ENCODE measurements at regions not wholly inside any gene's neighbourhood (a gene's known extent, or its start where the extent isn't known, plus 50 kb on each side); places are given as distances from the start of the nearest gene placed in this dataset.

DNA sequence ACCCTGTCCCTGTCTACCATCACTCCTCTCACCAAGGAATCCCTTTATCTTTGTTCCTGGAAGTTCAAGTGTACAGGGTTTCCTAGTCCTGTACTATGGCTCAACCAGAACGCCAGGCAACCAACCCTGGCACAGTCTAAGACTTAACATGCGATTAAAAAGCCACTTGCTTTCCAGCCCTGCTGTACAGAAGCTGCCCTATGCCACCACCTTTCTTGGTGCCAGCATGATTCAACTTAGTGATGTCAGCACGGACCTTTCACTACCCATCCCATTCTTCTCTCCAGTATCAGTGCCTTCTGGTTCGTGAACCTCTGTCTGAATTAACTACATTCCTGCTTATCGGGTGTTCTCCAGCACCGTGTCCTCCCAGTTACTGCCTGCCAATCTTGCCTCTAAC lies 151.1 kb downstream of the KLF12 start:
- ATAC-seq, result no peak
- intact Hi-C loops (cut with DNase I, micrococcal nuclease), result no loop called here

DNA sequence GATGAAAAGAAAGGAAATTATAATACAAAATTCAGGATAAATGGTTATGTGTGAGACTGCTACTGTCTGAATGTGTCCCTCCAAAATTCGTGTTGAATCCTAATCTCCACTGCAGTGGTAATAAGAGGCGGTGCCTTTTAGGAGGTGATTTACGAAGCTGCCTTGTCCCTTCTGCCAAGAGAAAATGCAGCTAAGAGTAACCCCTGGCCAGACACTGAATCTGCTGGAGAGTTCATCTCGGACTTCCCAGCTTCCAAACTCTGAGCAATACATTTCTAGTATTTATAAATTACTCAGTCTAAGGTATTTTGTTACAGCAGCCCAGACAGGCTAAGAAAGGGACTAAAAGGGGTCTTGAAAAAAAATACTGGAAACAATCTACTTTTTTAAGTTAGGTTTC lies 152.6 kb downstream of the KLF12 start:
- no peak for ATAC-seq
- DNase-seq, result no peak
- intact Hi-C loops (cut with DNase I, micrococcal nuclease), result no loop called here

More for the DNA sequence above, 151.1 kb downstream of the KLF12 start:
- DNase-seq, result no peak

DNA sequence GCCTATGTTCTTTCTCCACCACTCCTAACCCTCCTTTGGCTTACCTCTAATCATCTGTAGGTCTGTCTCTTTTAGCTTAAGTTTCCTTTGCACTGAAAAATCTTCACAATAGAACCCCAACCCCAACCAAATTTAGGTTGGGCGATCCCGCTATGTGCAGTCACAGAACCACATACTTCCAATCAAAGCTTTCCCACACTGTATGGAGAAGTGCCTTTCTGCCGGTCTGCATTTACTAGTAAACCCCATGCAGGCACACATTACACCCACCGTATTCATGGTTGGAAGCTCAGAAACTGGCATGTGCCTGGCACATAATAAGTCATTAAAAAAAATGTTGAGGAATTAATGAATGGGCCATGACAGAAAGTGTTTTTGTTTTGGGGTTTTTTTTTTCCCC lies 158.4 kb downstream of the KLF12 start:
- intact Hi-C loops (cut with DNase I, micrococcal nuclease), result no loop called here
- DNase-seq (no peak), ATAC-seq (no peak)

DNA sequence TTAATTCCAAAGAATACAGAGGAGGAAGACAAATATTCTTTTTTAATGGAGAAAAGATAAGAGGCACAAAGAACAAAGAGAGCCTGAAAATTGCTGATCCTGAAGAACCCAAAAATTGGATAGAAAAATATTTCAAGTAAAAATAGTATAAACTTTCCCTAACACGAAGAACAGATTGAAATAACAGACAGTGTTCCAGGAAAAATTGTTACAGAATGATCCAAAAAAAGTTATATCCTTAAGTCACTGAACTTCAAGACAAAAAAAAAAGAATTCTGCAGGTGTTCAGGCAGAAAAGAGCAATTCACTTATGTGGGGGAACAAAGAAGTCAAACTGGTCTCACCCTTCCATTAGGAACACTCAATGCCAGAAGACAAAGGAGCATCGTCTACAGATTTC lies 160.2 kb downstream of the KLF12 start:
- ATAC-seq, result no peak
- intact Hi-C loops (cut with DNase I, micrococcal nuclease), result no loop called here
- DNase-seq, result no peak

DNA sequence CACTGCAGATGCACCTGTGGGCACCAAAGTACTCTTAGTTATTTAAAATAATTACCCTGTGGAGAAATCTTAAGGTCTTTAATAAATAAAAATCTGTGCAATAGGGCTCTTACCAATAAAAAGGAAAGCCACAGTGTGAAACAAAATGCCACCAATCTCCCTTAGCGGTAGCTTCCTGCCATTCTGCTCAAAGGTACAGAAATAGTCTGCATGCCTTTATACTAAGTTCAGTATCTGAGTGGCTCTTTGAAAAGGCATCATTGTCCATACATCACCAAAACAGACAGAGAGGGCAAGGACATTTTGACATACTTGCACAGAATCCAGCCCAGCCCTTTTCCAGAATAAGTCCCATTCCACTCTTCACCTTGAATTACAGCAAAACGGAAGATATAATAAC lies 161.0 kb downstream of the KLF12 start:
- intact Hi-C loops (cut with DNase I, micrococcal nuclease), result no loop called here
- ATAC-seq (no peak), DNase-seq (no peak)

DNA sequence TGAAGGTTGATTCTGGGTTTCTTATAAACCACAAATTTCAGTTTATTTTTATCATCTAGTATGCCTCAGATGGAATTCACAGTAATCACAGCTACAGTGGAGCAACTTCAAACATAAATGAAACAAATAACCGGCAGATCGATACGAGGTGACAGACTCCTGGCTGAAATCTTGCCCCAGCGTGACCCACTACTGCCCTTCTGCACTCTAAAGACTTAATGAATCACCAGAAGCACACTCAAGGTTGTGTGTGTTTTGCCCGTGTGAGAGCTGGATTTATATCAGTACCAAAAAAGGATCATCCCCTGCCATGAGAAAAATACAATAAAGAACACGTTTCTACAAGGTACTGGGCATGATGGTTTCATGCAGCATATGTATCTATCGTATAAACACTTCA lies 161.7 kb downstream of the KLF12 start:
- DNase-seq (no peak), ATAC-seq (no peak)
- intact Hi-C loops (cut with DNase I, micrococcal nuclease), result no loop called here

DNA sequence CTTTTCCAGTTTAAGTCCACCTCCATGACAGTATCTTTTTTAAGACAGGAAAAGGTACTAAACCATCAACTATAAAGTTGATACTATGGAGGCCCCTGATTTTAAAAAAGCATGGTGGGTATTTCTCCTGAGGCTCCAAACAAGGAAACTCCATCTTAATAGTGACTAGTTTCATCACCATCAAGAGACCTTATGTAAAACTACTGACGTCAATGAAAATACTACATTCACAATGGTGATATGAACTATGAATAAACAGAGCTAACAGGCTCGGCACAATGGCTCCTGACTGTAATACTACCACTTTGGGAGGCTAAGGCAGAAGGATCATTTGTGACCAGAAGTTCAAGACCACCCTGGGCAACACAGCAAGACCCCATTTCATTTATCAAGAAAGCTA lies 162.7 kb downstream of the KLF12 start:
- DNase-seq (no peak), ATAC-seq (no peak)

DNA sequence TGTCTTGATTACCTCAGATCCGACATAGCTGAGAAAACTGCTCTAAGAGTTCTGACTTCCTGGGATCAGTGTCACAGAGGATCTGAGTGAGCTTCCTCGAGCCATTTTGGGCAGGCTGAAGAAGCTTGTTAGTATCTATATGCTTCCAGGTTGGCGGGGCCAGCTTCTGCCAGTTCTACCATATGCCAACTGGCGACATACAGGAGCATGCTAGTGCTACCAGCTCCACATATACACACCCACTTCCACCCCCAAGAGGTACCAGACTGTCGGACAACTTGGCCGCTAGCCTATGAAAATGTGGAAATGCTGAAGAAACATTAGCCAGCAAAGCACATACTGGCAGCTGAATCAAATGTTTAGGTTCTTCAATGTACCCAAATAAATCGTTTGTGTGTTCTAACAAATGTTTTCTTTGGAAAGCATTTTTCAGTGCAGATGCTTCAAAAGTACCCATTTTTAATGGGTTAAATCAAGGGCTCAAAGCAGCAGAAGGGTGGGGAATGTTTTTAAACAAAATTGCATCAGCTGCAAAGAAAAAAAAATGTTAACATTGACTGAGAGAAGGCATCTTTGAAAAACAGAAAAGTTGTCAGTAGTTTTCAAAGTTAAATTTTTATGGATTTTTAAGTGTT lies 163.7 kb downstream of the KLF12 start:
- DNase-seq (no peak), ATAC-seq (no peak)
- intact Hi-C loops (cut with DNase I, micrococcal nuclease), result no loop called here

More for the DNA sequence above, 162.7 kb downstream of the KLF12 start:
- intact Hi-C loops (cut with DNase I, micrococcal nuclease), result no loop called here

DNA sequence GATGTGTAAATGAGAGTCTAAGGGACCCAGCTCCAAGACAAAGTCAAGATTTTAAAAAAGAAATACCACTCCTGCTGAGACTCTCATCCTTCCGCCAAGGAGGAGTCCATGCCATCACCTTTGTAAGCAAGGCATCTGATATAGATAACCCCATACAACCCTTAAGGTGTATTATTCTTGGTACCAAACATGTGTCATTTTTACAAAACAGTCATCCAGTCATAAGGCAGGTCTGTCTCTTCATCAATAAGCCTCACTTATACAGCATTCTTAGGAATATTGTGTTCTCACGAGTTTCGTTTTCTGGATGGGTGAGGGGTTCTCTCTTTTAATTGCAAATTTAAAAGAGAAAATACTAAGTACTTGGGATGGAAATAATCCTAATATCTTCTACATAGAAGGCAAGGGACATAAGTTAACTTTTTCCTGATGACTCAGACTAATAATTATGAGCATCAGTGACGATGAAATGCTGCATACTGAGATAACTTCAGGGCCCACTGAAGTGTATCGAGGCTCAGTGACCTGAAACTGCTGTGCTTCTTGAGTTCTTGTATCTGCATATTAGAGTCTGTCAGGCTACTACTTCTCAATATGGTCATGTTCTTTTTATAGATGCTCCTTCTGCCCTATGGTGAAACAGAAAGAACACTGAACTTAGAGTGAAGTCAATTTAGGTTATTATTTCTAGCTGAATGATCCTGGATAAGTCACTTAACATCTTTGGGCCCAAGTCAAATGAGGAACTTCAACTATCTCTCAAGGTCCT lies 166.6 kb downstream of the KLF12 start:
- ATAC-seq (no peak), DNase-seq (no peak)
- intact Hi-C loops (cut with DNase I, micrococcal nuclease), result no loop called here

DNA sequence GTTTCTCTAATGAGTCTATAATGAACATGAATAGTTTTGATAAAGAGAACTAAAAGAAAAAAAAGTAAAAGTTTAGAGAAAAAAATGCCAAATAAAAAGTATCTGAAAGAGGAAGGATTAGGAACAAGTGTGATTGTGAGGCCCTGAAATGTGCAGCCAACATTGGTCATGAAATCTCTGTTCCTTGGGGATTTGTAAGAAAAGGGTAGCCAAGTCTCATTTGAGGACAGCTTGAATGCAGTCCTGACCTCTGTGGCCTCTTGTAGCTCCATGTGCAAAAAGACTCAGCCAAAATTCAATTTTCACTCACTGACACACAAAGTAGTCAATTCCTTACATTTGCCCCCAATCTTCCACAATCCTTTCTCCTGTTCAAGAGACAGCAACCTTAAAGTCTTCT lies 167.9 kb downstream of the KLF12 start:
- DNase-seq, result no peak
- no peak for ATAC-seq
- intact Hi-C loops (cut with DNase I, micrococcal nuclease), result no loop called here

DNA sequence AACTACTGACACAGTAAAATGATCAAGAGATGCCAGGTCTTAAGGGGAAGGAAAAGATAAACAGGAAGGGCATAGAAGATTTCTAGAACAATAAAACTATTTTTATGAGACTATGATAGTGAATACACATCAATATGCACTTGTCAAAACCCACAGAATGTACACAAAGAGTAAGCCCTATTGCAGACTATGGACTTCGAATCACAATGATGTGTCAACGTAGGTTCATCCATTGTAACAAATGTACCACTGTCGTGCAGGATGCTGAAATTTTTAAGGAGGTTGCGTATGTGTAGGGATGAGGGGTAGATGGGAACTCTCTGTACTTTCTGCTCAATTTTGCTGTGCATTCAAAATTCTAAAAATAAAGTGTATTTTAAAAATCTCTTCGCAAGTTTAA lies 171.9 kb downstream of the KLF12 start:
- ATAC-seq (peak; percentile 95), DNase-seq (no peak)
- intact Hi-C loops (cut with DNase I, micrococcal nuclease), result no loop called here

DNA sequence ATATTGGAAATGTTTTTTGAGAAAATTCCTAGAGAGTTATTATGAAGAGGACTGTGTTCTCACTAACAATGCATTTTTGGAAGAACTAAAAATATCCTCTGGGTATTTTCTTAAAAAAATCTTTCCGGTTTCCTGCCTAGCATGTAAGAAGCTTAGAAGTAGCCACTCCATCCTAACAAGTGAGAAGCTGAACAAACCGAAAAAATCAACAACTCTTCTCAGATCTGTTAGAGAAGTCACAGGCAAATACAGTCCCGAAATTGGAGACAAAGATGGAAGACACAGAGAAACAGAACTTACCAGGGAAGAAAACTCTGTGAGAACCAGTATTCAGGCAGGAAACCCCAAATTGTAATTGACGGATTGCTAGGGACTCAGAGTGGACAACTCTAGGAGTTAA lies 173.0 kb downstream of the KLF12 start:
- ATAC-seq, result no peak
- DNase-seq, result no peak
- intact Hi-C loops (cut with DNase I, micrococcal nuclease), result no loop called here

DNA sequence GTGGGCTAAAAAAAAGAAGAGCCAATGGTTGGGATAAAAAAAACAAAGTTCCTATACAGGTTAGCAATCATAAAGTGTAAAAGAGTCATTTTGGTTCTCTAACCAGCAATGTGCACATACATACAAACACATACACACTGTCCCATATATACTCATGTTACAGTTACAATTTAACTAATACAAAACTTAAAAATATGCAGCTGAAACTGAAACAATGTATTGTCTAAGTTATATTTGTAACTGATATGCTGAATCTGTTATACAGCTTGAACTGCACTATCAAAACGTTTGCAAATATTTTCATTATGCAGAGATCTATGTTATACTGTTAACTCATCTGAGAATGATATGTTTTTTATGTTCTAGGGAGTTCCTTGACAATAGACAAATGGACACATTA lies 173.7 kb downstream of the KLF12 start:
- ATAC-seq (no peak), DNase-seq (no peak)
- intact Hi-C loops (cut with DNase I, micrococcal nuclease), result no loop called here

DNA sequence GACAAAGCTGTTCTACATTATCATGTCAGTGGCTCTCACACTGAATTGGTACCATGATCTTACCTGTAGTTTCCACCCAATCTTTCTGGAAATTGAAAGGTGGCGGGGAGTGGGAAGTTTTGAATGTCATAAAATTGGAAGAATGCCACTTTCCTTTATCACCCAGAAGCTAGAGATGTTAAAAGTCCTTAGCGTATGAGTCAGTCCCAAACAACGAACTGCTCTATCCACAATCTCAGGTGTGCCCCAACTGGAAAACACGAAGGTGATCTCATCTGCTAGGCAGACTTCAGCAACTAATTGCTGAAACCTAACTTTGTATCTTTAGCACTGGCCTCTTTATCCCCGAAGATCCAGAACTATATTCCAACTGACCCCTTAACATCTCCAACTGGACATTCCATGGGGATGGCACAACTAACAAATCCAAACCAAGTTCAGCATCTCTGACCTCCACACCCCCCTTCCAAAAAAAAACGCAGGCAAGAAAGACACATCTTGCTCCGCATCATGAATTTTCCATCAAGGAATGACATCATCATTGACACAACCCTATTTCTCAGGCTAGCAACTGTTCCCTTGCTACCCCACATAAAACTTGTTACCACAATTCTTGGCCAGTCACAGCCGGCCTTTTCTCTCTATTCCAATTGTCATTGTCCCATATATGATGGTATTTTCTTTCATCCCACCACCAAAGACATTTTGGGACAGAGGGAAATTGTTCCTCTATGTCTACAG lies 175.4 kb downstream of the KLF12 start:
- ATAC-seq (no peak), DNase-seq (no peak)
- intact Hi-C loops (cut with DNase I, micrococcal nuclease), result loop anchor here in 1 of 2 donors (10.0 kb wide), 1 partner anchor 56 kb away; no protein-coding TSS in a partner anchor

DNA sequence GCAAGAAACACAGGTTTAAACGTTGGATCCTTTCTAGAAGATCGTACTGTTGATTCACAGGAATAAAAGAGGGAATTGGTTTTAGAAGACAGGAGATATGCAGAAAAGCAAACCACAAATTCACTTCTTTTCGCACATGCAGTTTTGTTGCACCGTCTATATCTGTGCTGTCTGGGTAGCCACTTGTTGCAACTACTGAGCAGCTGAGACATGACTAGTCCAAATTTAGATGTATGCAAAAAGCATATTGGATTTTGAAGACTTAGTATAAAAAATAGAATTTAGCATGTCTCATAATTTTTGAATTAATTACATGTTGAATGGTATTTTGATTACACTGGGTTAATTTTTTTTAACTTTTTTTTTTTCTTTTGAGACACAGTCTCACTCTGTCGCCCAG lies 176.3 kb downstream of the KLF12 start:
- intact Hi-C loops (cut with DNase I, micrococcal nuclease), result loop anchor here in 1 of 2 donors (10.0 kb wide), 1 partner anchor 57 kb away; no protein-coding TSS in a partner anchor
- ATAC-seq (no peak), DNase-seq (no peak)

DNA sequence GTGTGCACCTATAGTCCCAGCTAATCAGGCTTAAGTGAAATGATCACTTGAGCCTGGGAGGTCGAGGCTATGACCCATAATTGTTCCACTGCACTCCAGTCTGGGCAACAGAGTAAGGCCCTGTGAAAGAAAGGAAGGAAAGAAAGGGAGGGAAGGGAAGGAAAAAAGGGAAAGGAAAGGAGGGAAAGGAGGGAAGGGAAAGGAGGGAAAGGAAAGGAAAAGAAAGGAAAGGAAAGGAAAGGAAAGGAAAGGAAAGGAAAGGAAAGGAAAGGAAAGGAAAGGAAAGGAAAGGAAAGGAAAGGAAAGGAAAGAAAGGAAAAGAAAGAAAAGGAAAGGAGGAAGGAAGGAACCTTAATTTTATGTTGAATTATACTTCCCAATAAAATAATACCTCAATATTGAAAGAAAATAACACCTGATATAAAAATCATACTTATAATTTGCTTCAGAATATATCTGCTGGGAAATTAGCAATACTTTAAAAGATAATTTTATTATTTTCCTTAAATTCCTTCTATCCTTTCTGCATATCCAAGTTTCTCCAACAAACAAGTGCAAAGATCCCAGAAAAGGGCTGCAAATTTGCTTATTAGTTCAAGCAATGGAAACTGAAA lies 177.3 kb downstream of the KLF12 start:
- no peak for DNase-seq
- intact Hi-C loops (cut with DNase I, micrococcal nuclease), result loop anchor here in 1 of 2 donors (10.0 kb wide), 1 partner anchor 58 kb away; no protein-coding TSS in a partner anchor

DNA sequence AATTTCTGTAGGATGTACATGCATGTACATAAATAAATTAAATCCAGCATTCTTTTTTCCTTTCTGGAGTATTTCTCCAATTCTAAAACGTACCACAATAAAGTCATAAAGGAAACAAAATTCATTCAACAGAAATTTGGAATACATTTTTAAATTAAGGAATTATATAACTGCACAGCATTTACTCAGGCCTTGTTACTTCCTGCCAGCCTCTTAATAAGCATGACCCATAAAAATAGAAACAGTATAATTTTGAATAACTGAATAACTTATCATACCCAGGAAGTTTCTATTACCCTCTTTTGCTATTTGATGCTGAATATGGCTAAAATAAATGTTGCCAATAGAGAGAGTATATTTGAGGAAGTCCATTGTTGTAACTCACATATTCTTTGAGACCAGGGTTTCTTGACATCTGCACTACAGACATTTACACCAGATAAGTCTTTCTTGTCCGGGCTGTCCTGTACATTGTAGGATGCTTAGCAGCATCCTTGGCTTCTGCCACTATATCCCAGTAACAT lies 178.2 kb downstream of the KLF12 start:
- intact Hi-C loops (cut with DNase I, micrococcal nuclease), result loop anchor here in 1 of 2 donors (10.0 kb wide), 1 partner anchor 59 kb away; no protein-coding TSS in a partner anchor
- no peak for DNase-seq
- no peak for ATAC-seq

More for the DNA sequence above, 177.3 kb downstream of the KLF12 start:
- no peak for ATAC-seq

DNA sequence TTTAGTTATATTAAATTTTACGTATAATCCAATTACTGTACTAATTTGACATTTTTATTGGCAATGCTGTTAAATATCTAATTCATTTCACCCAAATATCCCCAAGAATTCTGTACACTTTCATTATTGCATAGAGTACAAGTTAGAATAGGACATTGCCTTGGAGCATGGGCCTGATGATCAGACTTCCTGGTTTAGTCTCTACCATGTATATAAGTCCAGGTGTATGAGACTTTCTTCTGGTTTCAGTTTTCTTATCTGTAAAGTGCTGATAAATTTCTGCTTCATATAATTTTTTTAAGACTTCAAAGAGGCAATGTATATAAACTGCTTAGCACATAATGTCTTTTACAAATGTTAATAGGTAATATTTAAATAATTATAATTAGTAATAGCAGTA lies 179.4 kb downstream of the KLF12 start:
- ATAC-seq, result no peak
- intact Hi-C loops (cut with DNase I, micrococcal nuclease), result loop anchor here in 1 of 2 donors (10.0 kb wide), 1 partner anchor 60 kb away; no protein-coding TSS in a partner anchor
- no peak for DNase-seq

DNA sequence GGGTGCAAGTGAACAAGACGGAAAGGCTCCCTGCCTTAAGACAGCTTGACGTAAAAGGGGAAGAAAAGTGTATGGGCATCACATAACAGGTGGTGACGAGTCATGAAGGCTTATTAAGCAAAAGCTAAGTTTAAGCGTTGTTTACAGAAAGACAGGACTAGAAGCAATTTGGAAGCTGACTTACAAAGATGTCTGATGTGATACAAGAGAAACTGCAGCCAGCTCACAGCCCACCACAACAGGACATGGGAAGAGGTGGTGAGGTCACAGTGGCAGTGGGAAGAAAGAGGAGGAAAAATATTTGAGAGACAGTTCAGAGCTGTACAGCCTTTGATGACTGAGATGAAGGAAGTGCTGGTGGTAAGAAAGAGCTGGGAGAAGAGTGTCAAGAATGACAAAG lies 181.6 kb downstream of the KLF12 start:
- intact Hi-C loops (cut with DNase I, micrococcal nuclease), result loop anchor here in 1 of 2 donors (10.0 kb wide), 1 partner anchor 62 kb away; no protein-coding TSS in a partner anchor
- no peak for ATAC-seq
- no peak for DNase-seq

All from left colon (tissue), 2 donors.